ENCODE measurements at regions not wholly inside any gene's neighbourhood (a gene's known extent, or its start where the extent isn't known, plus 50 kb on each side); places are given as distances from the start of the nearest gene placed in this dataset.

DNA sequence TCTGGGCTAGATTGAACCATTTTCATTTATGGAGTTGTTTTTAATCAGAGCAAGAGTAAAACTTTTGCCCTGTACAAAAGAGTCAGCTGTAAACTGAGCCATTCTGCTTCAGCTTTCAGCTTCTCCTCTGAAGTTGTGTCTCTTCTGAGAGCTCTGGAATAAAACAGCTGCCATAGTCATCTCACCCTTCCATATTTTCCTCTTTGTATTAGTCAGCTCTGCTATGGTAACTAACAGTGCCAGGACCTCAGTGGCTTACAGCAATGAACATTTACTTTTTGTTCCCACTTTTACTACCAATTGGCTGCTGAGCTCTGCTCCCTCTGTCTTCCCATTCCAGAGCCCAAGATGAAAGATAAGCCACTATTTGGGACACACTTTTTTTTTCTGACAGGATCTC is 178.5 kb downstream of the DAD1 start:
- DNase-seq, result no peak
- H3K27ac Mint-ChIP-seq, result no peak overlapping the region
- Histone ChIP-seq H3K79me2 (ENCODE audit: insufficient read depth, low read length) (no peaks in the 10 kb centered on the region), H3K36me3 (replicated peaks in 1 of 2; ENCODE audit: control insufficient read depth in 1 of 2, insufficient read depth in 2 of 2, low read length in 2 of 2) (no peaks in the 10 kb centered on the region), H3K4me3 (replicated peaks in 1 of 3; ENCODE audit: low read depth in 2 of 3, low read length in 3 of 3) (no peak overlapping the region), H2AFZ (ENCODE audit: insufficient read depth, low read depth, low read length, poor library complexity, severe bottlenecking) (no peak overlapping the region), H3K4me2 (replicated peaks; ENCODE audit: extremely low read depth, low read length, poor library complexity, severe bottlenecking) (no peak overlapping the region), H4K20me1 (ENCODE audit: insufficient read depth, low read length) (no peaks in the 10 kb centered on the region), H3K9me3 (replicated peaks in 1 of 2; ENCODE audit: control insufficient read depth in 1 of 2, insufficient read depth in 1 of 2, low read length in 2 of 2) (no peaks in the 10 kb centered on the region), H3K9ac (ENCODE audit: insufficient read depth, low read length, poor library complexity, severe bottlenecking) (no peak overlapping the region), H3K27ac (ENCODE audit: low read depth in 1 of 2, low read length in 2 of 2) (no peak overlapping the region), H3K4me1 (ENCODE audit: control insufficient read depth in 1 of 2, insufficient read depth in 2 of 2, low read length in 2 of 2) (peaks cover 0 to 15% of the 10 kb centered on the region in 2 donors), H3K27me3 (ENCODE audit: control insufficient read depth in 2 of 2, insufficient read depth in 2 of 2, low read length in 2 of 2) (no peaks in the 10 kb centered on the region)
- H3K4me1 Mint-ChIP-seq, result peaks cover 16% of the 10 kb centered on the region
- no peaks in the 10 kb centered on the region for H3K36me3 Mint-ChIP-seq
- H3K9me3 Mint-ChIP-seq, result peaks cover 0 to 3% (median 0%) of the 10 kb centered on the region in 7 donors
- intact Hi-C loops (cut with micrococcal nuclease), result no loop called here
- TF ChIP-seq, protein P1, sequence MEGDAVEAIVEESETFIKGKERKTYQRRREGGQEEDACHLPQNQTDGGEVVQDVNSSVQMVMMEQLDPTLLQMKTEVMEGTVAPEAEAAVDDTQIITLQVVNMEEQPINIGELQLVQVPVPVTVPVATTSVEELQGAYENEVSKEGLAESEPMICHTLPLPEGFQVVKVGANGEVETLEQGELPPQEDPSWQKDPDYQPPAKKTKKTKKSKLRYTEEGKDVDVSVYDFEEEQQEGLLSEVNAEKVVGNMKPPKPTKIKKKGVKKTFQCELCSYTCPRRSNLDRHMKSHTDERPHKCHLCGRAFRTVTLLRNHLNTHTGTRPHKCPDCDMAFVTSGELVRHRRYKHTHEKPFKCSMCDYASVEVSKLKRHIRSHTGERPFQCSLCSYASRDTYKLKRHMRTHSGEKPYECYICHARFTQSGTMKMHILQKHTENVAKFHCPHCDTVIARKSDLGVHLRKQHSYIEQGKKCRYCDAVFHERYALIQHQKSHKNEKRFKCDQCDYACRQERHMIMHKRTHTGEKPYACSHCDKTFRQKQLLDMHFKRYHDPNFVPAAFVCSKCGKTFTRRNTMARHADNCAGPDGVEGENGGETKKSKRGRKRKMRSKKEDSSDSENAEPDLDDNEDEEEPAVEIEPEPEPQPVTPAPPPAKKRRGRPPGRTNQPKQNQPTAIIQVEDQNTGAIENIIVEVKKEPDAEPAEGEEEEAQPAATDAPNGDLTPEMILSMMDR (IDR thresholded peaks at IDR 0.05), result no peak
- H3K27me3 Mint-ChIP-seq (ENCODE audit: low read depth in 3 of 3), result peaks cover 0 to 1% (median 0%) of the 10 kb centered on the region in 3 donors
- no peak overlapping the region for H3K4me3 Mint-ChIP-seq

DNA sequence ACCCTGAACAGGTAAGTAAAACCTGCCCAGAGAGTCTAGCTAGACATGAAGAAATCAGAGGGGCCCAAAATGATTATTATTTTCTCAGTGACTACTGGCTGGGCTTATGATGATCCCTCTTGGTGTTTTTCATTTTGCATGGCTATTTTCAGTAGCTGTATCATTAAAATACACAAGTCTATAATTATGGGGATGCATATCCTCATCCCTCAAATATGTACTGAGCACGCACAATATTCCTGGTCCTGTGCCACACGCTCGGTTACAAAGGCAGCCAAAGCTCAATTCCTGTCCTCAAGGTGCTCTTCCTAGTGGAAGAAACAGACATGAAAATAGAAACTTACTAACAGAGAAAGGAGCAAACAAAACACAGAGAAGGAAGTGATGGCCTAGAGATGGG is 180.0 kb downstream of the DAD1 start:
- H2AFZ ChIP-seq (ENCODE audit: insufficient read depth, low read depth, low read length, poor library complexity, severe bottlenecking), result no peak overlapping the region
- intact Hi-C loops (cut with micrococcal nuclease), result no loop called here
- no peaks in the 10 kb centered on the region for H3K36me3 Mint-ChIP-seq
- peaks cover 0 to 15% of the 10 kb centered on the region in 2 donors for H3K4me1 ChIP-seq (ENCODE audit: control insufficient read depth in 1 of 2, insufficient read depth in 2 of 2, low read length in 2 of 2)
- TF ChIP-seq, protein P1 (IDR thresholded peaks at IDR 0.05), result no peak
- no peak for DNase-seq
- H3K4me1 Mint-ChIP-seq, result peaks cover 16% of the 10 kb centered on the region
- no peaks in the 10 kb centered on the region for H4K20me1 ChIP-seq (ENCODE audit: insufficient read depth, low read length)
- H3K4me3 Mint-ChIP-seq, result no peak overlapping the region
- no peaks in the 10 kb centered on the region for H3K27me3 ChIP-seq (ENCODE audit: control insufficient read depth in 2 of 2, insufficient read depth in 2 of 2, low read length in 2 of 2)
- H3K4me3 ChIP-seq (replicated peaks in 1 of 3; ENCODE audit: low read depth in 2 of 3, low read length in 3 of 3), result no peak overlapping the region
- H3K27ac ChIP-seq (ENCODE audit: low read depth in 1 of 2, low read length in 2 of 2), result no peak overlapping the region
- peaks cover 0 to 3% (median 0%) of the 10 kb centered on the region in 7 donors for H3K9me3 Mint-ChIP-seq
- peak overlapping the region in 1 of 7 donors; percentile 2 for H3K27ac Mint-ChIP-seq
- no CpG with 5 or more reads among the region's 3 CpGs for WGBS (ENCODE audit: insufficient coverage)
- H3K4me2 ChIP-seq (replicated peaks; ENCODE audit: extremely low read depth, low read length, poor library complexity, severe bottlenecking), result no peak overlapping the region
- H3K36me3 ChIP-seq (replicated peaks in 1 of 2; ENCODE audit: control insufficient read depth in 1 of 2, insufficient read depth in 2 of 2, low read length in 2 of 2), result no peaks in the 10 kb centered on the region
- H3K79me2 ChIP-seq (ENCODE audit: insufficient read depth, low read length), result no peaks in the 10 kb centered on the region
- H3K9ac ChIP-seq (ENCODE audit: insufficient read depth, low read length, poor library complexity, severe bottlenecking), result no peak overlapping the region
- peaks cover 0 to 1% (median 0%) of the 10 kb centered on the region in 3 donors for H3K27me3 Mint-ChIP-seq (ENCODE audit: low read depth in 3 of 3)
- no peaks in the 10 kb centered on the region for H3K9me3 ChIP-seq (replicated peaks in 1 of 2; ENCODE audit: control insufficient read depth in 1 of 2, insufficient read depth in 1 of 2, low read length in 2 of 2)

All from CD14-positive monocyte (primary cell).